Breast epithelium (tissue), 3 donors: ENCODE measurements at regions not wholly inside any gene's neighbourhood (a gene's known extent, or its start where the extent isn't known, plus 50 kb on each side); places are given as distances from the start of the nearest gene placed in this dataset.

ENCODE experiments used
- CTCF ChIP-seq, 3 donors: fragments of 450-650 bp; IDR thresholded peaks; one replicate each; pipeline ENCODE4 v1.5.1; 2016 to 2017; ENCODE audit warnings: antibody characterized with exemption in 3 of 3, mild to moderate bottlenecking in 3 of 3, moderate library complexity in 3 of 3
- POLR2A ChIP-seq: fragments of 450-650 bp; IDR thresholded peaks from one replicate; pipeline ENCODE4 v1.6.1; 2016; ENCODE audit warnings: antibody characterized with exemption, mild to moderate bottlenecking, moderate library complexity
- POLR2AphosphoS5 ChIP-seq, 3 donors: sonication (generic); formaldehyde crosslinking; IDR thresholded peaks; one replicate each; pipeline ENCODE4 v1.6.1; 2017; ENCODE audit warnings: antibody characterized with exemption in 3 of 3

GRCh38 chr22:27542602-27543001 lies 259.0 kb downstream of the MN1 start:
- TF ChIP-seq CTCF (IDR thresholded peaks at IDR 0.05) (no peak), POLR2A (no peak), POLR2AphosphoS5 (IDR thresholded peaks at IDR 0.05) (no peak)
